ENCODE measurements at regions not wholly inside any gene's neighbourhood (a gene's known extent, or its start where the extent isn't known, plus 50 kb on each side); places are given as distances from the start of the nearest gene placed in this dataset.

- intact Hi-C loops (cut with micrococcal nuclease): no loop called here
- CTCF ChIA-PET: no interaction called here
- no peak for FAIRE-seq
Measured at GRCh38 chr13:83618966-83619365, 263.3 kb downstream of the SLITRK1 start.

More at GRCh38 chr13:83618966-83619365, 263.3 kb downstream of the SLITRK1 start:
- Histone ChIP-seq H3K9me3 (replicated peaks; ENCODE audit: control insufficient read depth, insufficient read depth, low read length) (peaks cover 3% of the 10 kb centered on the region), H3K79me2 (ENCODE audit: control insufficient read depth, insufficient read depth, low read length) (no peaks in the 10 kb centered on the region), H3K27me3 (ENCODE audit: control insufficient read depth in 2 of 2, insufficient read depth in 2 of 2, low read length in 2 of 2) (no peaks in the 10 kb centered on the region), H2AFZ (ENCODE audit: low read depth, low read length) (no peak overlapping the region), H3K4me1 (ENCODE audit: control insufficient read depth, extremely low read depth, insufficient read depth, low read length) (no peaks in the 10 kb centered on the region), H3K9ac (replicated peaks; ENCODE audit: extremely low read depth, insufficient read depth, low read length) (no peak overlapping the region), H3K4me2 (ENCODE audit: insufficient read depth, low read length) (no peak overlapping the region), H3K27ac (ENCODE audit: insufficient read depth, low read depth, low read length) (no peak overlapping the region), H4K20me1 (replicated peaks; ENCODE audit: control insufficient read depth, extremely low read depth, insufficient read depth, low read length) (no peaks in the 10 kb centered on the region), H3K9me1 (replicated peaks; ENCODE audit: control insufficient read depth, extremely low read depth, insufficient read depth, low read length) (no peaks in the 10 kb centered on the region), H3K4me3 (replicated peaks in 1 of 3; ENCODE audit: insufficient read depth in 1 of 3, low read depth in 1 of 3, low read length in 3 of 3) (no peak overlapping the region), H3K36me3 (ENCODE audit: control insufficient read depth in 2 of 2, extremely low read depth in 1 of 2, insufficient read depth in 2 of 2, low read length in 2 of 2) (no peaks in the 10 kb centered on the region)
- no peak for DNase-seq (ENCODE audit: low read depth, low spot score)
- no peak for TF ChIP-seq JUN (IDR thresholded peaks at IDR 0.05; ENCODE audit: borderline replicate concordance, insufficient read depth, insufficient read length, low read depth)
- TF ChIP-seq EZH2 (IDR thresholded peaks at IDR 0.05; ENCODE audit: borderline replicate concordance, low read depth, low read length, severe bottlenecking): no peak
- no peak for TF ChIP-seq MAX (IDR thresholded peaks at IDR 0.05; ENCODE audit: insufficient read depth, insufficient read length)
- no peak for TF ChIP-seq GATA2 (IDR thresholded peaks at IDR 0.05; ENCODE audit: insufficient read depth, insufficient read length, low read depth, low read length)
- no peak for TF ChIP-seq MYC (IDR thresholded peaks at IDR 0.05; ENCODE audit: low read depth, low read length)
- no peak for TF ChIP-seq CTCF (IDR thresholded peaks at IDR 0.05; ENCODE audit: extremely low read depth in 1 of 2, insufficient read depth in 1 of 2, low read depth in 1 of 2, low read length in 2 of 2)
- no peak for TF ChIP-seq POLR2AphosphoS5 (IDR thresholded peaks at IDR 0.05; ENCODE audit: insufficient read depth, low read depth, low read length)
- TF ChIP-seq POLR2A (IDR thresholded peaks at IDR 0.05; ENCODE audit: low read depth, low read length): no peak
- no peak for TF ChIP-seq FOS (IDR thresholded peaks at IDR 0.05; ENCODE audit: borderline replicate concordance, insufficient read depth, low read length)
- BruUV-seq (replicated peaks): no TSS peak
- POLR2A ChIA-PET: no interaction called here
- dilution Hi-C loops (cut with MboI; ENCODE audit: extremely low pct_ligation_motif_present, low sequenced_read_pairs): no loop called here

Measured in endothelial cell of umbilical vein (primary cell).